PFSK-1 (cell line): ENCODE measurements at regions not wholly inside any gene's neighbourhood (a gene's known extent, or its start where the extent isn't known, plus 50 kb on each side); places are given as distances from the start of the nearest gene placed in this dataset.

ENCODE experiments used
- POLR2AphosphoS5 ChIP-seq: IDR thresholded peaks from 2 replicates; pipeline ENCODE4 v1.6.1; 2012; ENCODE audit warnings: low read depth, mild to moderate bottlenecking, control low read depth, low read length, moderate library complexity
- SIN3A ChIP-seq: IDR thresholded peaks from 2 replicates; pipeline ENCODE4 v1.6.1; 2012; ENCODE audit warnings: mild to moderate bottlenecking, low read length, moderate library complexity, borderline replicate concordance; ENCODE audit not compliant: insufficient read depth
- TAF1 ChIP-seq: IDR thresholded peaks from 2 replicates; pipeline ENCODE4 v1.6.1; 2012; ENCODE audit warnings: low read length, control low read depth, borderline replicate concordance; ENCODE audit not compliant: insufficient read depth

- TF ChIP-seq POLR2AphosphoS5 (no peak), TAF1 (no peak), SIN3A (no peak)
Measured at GRCh38 chr6:168915242-168915641, 338.4 kb downstream of the THBS2 start.
